ENCODE measurements at regions not wholly inside any gene's neighbourhood (a gene's known extent, or its start where the extent isn't known, plus 50 kb on each side); places are given as distances from the start of the nearest gene placed in this dataset.

GRCh38 chr14:83534995-83535394, 1994.9 kb upstream of the FLRT2 start:
- H3K27ac ChIP-seq, result no peak overlapping the region
- no peak for DNase-seq

GRCh38 chr14:83535444-83535843, 1994.5 kb upstream of the FLRT2 start:
- no peaks in the 10 kb centered on the region for H3K27me3 ChIP-seq
- H3K36me3 ChIP-seq, result no peaks in the 10 kb centered on the region
- no peaks in the 10 kb centered on the region for H3K9me3 ChIP-seq
- no peak for DNase-seq
- intact Hi-C loops (cut with DNase I), result no loop called here
- 68% methylated on average over 5 of the region's 5 CpGs for WGBS (ENCODE audit: insufficient coverage, low coverage, low lambda C conversion rate, missing lambda C conversion rate)
- no peak for ATAC-seq
- H3K27ac ChIP-seq, result no peak overlapping the region
- H3K4me3 ChIP-seq, result no peak overlapping the region
- TF ChIP-seq CTCF (IDR thresholded peaks at IDR 0.05), result no peak
- TF ChIP-seq POLR2A (IDR thresholded peaks at IDR 0.05), result no peak
- no peaks in the 10 kb centered on the region for H3K4me1 ChIP-seq

More at GRCh38 chr14:83534995-83535394, 1994.9 kb upstream of the FLRT2 start:
- no peak for ATAC-seq
- Histone ChIP-seq H3K27me3 (no peaks in the 10 kb centered on the region), H3K36me3 (no peaks in the 10 kb centered on the region), H3K4me3 (no peak overlapping the region), H3K9me3 (no peaks in the 10 kb centered on the region), H3K4me1 (no peaks in the 10 kb centered on the region)
- intact Hi-C loops (cut with DNase I), result no loop called here
- WGBS (ENCODE audit: insufficient coverage, low coverage, low lambda C conversion rate, missing lambda C conversion rate), result 10% methylated on average over 1 of the region's 1 CpG
- TF ChIP-seq POLR2A (IDR thresholded peaks at IDR 0.05) (no peak), CTCF (IDR thresholded peaks at IDR 0.05) (no peak)

GRCh38 chr14:83541147-83541546, 1988.8 kb upstream of the FLRT2 start:
- no peaks in the 10 kb centered on the region for H3K27me3 ChIP-seq
- intact Hi-C loops (cut with DNase I), result no loop called here
- no peaks in the 10 kb centered on the region for H3K9me3 ChIP-seq
- no peak for TF ChIP-seq POLR2A (IDR thresholded peaks at IDR 0.05)
- no peak for TF ChIP-seq CTCF (IDR thresholded peaks at IDR 0.05)
- 67% methylated on average over 10 of the region's 13 CpGs for WGBS (ENCODE audit: insufficient coverage, low coverage, low lambda C conversion rate, missing lambda C conversion rate)
- H3K36me3 ChIP-seq, result no peaks in the 10 kb centered on the region
- ATAC-seq (no peak), DNase-seq (no peak)
- H3K4me1 ChIP-seq, result no peaks in the 10 kb centered on the region
- H3K27ac ChIP-seq, result no peak overlapping the region
- no peak overlapping the region for H3K4me3 ChIP-seq

- no peaks in the 10 kb centered on the region for H3K4me1 ChIP-seq
- H3K9me3 ChIP-seq, result no peaks in the 10 kb centered on the region
- WGBS (ENCODE audit: insufficient coverage, low coverage, low lambda C conversion rate, missing lambda C conversion rate), result 30% methylated on average over 5 of the region's 5 CpGs
- H3K27me3 ChIP-seq, result no peaks in the 10 kb centered on the region
- ATAC-seq, result no peak
- H3K36me3 ChIP-seq, result no peaks in the 10 kb centered on the region
- intact Hi-C loops (cut with DNase I), result no loop called here
- TF ChIP-seq CTCF (IDR thresholded peaks at IDR 0.05), result no peak
- TF ChIP-seq POLR2A (IDR thresholded peaks at IDR 0.05), result no peak
- DNase-seq, result no peak
- no peak overlapping the region for H3K4me3 ChIP-seq
- H3K27ac ChIP-seq, result no peak overlapping the region
Measured at GRCh38 chr14:83548061-83548839, 1981.7 kb upstream of the FLRT2 start.
